Keratinocyte (primary cell): ENCODE measurements at regions not wholly inside any gene's neighbourhood (a gene's known extent, or its start where the extent isn't known, plus 50 kb on each side); places are given as distances from the start of the nearest gene placed in this dataset.

Experiments
- DNase-seq: peaks from one replicate; pipeline ENCODE4 v3.0.0-alpha.2; 2011; ENCODE audit warnings: low read depth, missing footprints, low spot score
- FAIRE-seq: peaks from 2 replicates; lab custom pipeline; 2011; peaks lifted over from hg19 to GRCh38; lab: Jason Lieb, UNC
- H2AFZ ChIP-seq: 2 replicates; pipeline ENCODE4 v1.6.0; 2012; ENCODE audit warnings: low read length, control low read depth, inconsistent platforms; ENCODE audit not compliant: control insufficient read depth
- H3K27ac ChIP-seq: 2 replicates; pipeline ENCODE4 v1.5.1; 2011; ENCODE audit warnings: low read length; ENCODE audit not compliant: control insufficient read depth, insufficient read depth
- H3K27me3 ChIP-seq: 3 replicates; pipeline ENCODE4 v1.6.0; 2011; ENCODE audit warnings: low read length; ENCODE audit not compliant: control insufficient read depth, insufficient read depth; ENCODE audit errors: extremely low read depth
- H3K36me3 ChIP-seq, 2 experiments: 2 replicates in 1 of 2; 3 replicates in 1 of 2; pipeline ENCODE4 v1.5.1; 2011; ENCODE audit warnings: low read length in 2 of 2, mild to moderate bottlenecking in 1 of 2; ENCODE audit not compliant: control insufficient read depth in 2 of 2, insufficient read depth in 2 of 2; ENCODE audit errors: extremely low read depth in 1 of 2
- H3K4me1 ChIP-seq: 3 replicates; pipeline ENCODE4 v1.5.1; 2011; ENCODE audit warnings: low read length; ENCODE audit not compliant: control insufficient read depth, insufficient read depth; ENCODE audit errors: extremely low read depth
- H3K4me2 ChIP-seq: 3 replicates; pipeline ENCODE4 v1.6.0; 2011; ENCODE audit warnings: low read depth, low read length; ENCODE audit not compliant: control insufficient read depth, insufficient read depth; ENCODE audit errors: extremely low read depth
- H3K4me3 ChIP-seq, 3 experiments: fragments of 200-600 bp in 1 of 3; sonication (generic) in 1 of 3; 2 replicates in 2 of 3; 3 replicates in 1 of 3; pipeline ENCODE4 v1.5.1; 2011 to 2016; ENCODE audit warnings: low read length in 3 of 3, mild to moderate bottlenecking in 3 of 3, control low read depth in 2 of 3, inconsistent platforms in 1 of 3, low read depth in 1 of 3, mixed read lengths in 1 of 3, mixed run types in 1 of 3, moderate library complexity in 1 of 3; ENCODE audit not compliant: control insufficient read depth in 2 of 3, insufficient read depth in 2 of 3; ENCODE audit errors: extremely low read depth in 1 of 3
- H3K79me2 ChIP-seq: 2 replicates; pipeline ENCODE4 v1.6.0; 2012; ENCODE audit warnings: low read length; ENCODE audit not compliant: control insufficient read depth, insufficient read depth
- H3K9ac ChIP-seq: 3 replicates; pipeline ENCODE4 v1.6.0; 2011; ENCODE audit warnings: low read length; ENCODE audit not compliant: control insufficient read depth, insufficient read depth; ENCODE audit errors: extremely low read depth
- H3K9me1 ChIP-seq: 3 replicates; pipeline ENCODE4 v1.6.0; 2011; ENCODE audit warnings: low read length; ENCODE audit not compliant: control insufficient read depth, insufficient read depth; ENCODE audit errors: extremely low read depth
- H3K9me3 ChIP-seq: 2 replicates; pipeline ENCODE4 v1.5.1; 2012; ENCODE audit warnings: low read depth, low read length; ENCODE audit not compliant: control insufficient read depth
- H4K20me1 ChIP-seq: 3 replicates; pipeline ENCODE4 v1.6.0; 2011; ENCODE audit warnings: low read length; ENCODE audit not compliant: control insufficient read depth, insufficient read depth; ENCODE audit errors: extremely low read depth
- EZH2 ChIP-seq: IDR thresholded peaks from one replicate; pipeline ENCODE4 v1.6.1; 2012; ENCODE audit warnings: inconsistent platforms, mild to moderate bottlenecking, low read length, moderate library complexity
- dilution Hi-C: fragments of 300-500 bp; cut with MboI; formaldehyde crosslinking; loops from one replicate; pipeline ENCODE4 v1.7.0; 2020; ENCODE audit warnings: low sequenced_read_pairs; ENCODE audit not compliant: extremely low pct_ligation_motif_present
- TF ChIP-seq, protein P1 (sequence below), 3 experiments: IDR thresholded peaks in 1 of 3; conservative IDR thresholded peaks in 1 of 3; optimal IDR thresholded peaks in 1 of 3; 2 replicates in 2 of 3; 3 replicates in 1 of 3; pipeline versions ENCODE3 to v1.5.1; 2011; ENCODE audit warnings: low read length in 3 of 3, mild to moderate bottlenecking in 3 of 3, moderate library complexity in 2 of 3, control low read depth in 1 of 3, inconsistent platforms in 1 of 3; ENCODE audit not compliant: insufficient read depth in 2 of 3; ENCODE audit errors: extremely low read depth in 1 of 3

GRCh38 chr2:151176661-151177060 is 85.0 kb downstream of the RBM43 start:
- dilution Hi-C loops, result no loop called here
- Histone ChIP-seq H4K20me1 (no peaks in the 10 kb centered on the region), H3K27ac (no peak overlapping the region), H3K9me3 (no peaks in the 10 kb centered on the region), H3K4me2 (no peak overlapping the region), H3K4me3 (no peak overlapping the region), H3K36me3 (no peaks in the 10 kb centered on the region), H3K9me1 (no peaks in the 10 kb centered on the region), H3K9ac (no peak overlapping the region), H3K27me3 (peaks cover 28% of the 10 kb centered on the region), H3K79me2 (no peaks in the 10 kb centered on the region), H2AFZ (no peak overlapping the region), H3K4me1 (no peaks in the 10 kb centered on the region)
- TF ChIP-seq, protein P1, sequence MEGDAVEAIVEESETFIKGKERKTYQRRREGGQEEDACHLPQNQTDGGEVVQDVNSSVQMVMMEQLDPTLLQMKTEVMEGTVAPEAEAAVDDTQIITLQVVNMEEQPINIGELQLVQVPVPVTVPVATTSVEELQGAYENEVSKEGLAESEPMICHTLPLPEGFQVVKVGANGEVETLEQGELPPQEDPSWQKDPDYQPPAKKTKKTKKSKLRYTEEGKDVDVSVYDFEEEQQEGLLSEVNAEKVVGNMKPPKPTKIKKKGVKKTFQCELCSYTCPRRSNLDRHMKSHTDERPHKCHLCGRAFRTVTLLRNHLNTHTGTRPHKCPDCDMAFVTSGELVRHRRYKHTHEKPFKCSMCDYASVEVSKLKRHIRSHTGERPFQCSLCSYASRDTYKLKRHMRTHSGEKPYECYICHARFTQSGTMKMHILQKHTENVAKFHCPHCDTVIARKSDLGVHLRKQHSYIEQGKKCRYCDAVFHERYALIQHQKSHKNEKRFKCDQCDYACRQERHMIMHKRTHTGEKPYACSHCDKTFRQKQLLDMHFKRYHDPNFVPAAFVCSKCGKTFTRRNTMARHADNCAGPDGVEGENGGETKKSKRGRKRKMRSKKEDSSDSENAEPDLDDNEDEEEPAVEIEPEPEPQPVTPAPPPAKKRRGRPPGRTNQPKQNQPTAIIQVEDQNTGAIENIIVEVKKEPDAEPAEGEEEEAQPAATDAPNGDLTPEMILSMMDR (optimal IDR thresholded peaks at IDR 0.05 in 1 of 3, IDR thresholded peaks at IDR 0.05 in 1 of 3, conservative IDR thresholded peaks at IDR 0.05 in 1 of 3; ENCODE audit: extremely low read depth in 1 of 3, insufficient read depth in 2 of 3, low read length in 3 of 3), result no peak
- TF ChIP-seq EZH2, result no peak
- FAIRE-seq, result no peak
- no peak for DNase-seq

GRCh38 chr2:151175864-151176263 is 85.8 kb downstream of the RBM43 start:
- Histone ChIP-seq H3K36me3 (no peaks in the 10 kb centered on the region), H2AFZ (no peak overlapping the region), H3K9me3 (no peaks in the 10 kb centered on the region), H3K4me3 (no peak overlapping the region), H3K27ac (no peak overlapping the region), H3K9me1 (no peaks in the 10 kb centered on the region), H3K4me1 (no peaks in the 10 kb centered on the region), H3K79me2 (no peaks in the 10 kb centered on the region), H3K9ac (no peak overlapping the region), H4K20me1 (no peaks in the 10 kb centered on the region), H3K27me3 (peaks cover 28% of the 10 kb centered on the region), H3K4me2 (no peak overlapping the region)
- TF ChIP-seq EZH2, result no peak
- TF ChIP-seq, protein P1 (optimal IDR thresholded peaks at IDR 0.05 in 1 of 3, IDR thresholded peaks at IDR 0.05 in 1 of 3, conservative IDR thresholded peaks at IDR 0.05 in 1 of 3; ENCODE audit: extremely low read depth in 1 of 3, insufficient read depth in 2 of 3, low read length in 3 of 3), result no peak
- dilution Hi-C loops, result no loop called here
- FAIRE-seq (no peak), DNase-seq (no peak)
